ENCODE measurements at regions not wholly inside any gene's neighbourhood (a gene's known extent, or its start where the extent isn't known, plus 50 kb on each side); places are given as distances from the start of the nearest gene placed in this dataset.

DNA sequence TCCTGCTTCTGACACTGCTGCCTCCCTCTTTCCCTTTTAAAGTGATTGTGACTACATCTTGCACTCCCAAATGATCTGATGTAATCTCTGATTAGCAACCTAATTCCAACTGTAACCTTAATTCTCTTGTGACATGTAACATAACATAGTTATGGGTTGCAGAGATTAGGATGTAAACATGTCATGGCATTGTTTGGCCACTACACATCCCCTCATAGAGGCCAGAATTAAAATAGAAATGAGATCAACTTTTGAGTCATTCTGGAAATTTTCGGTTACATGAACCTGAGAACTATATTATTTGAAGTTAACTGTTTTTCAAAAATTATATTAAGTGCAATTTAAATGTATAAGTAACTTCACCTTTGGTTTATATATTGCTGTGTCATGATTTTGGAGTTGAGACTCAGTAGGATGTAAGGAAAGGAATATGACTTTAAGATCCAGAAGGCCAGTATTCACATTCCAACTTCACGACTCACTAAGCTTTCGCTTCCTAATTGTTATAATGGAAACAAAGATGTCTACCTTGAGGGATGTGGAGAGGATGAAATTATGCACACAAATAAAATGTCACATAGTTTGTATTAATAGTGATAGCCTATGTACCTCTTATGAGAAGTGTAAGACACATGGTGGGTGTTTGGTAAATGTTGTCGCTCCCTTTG lies 611.9 kb upstream of the MAP3K7 start:
- H3K79me1 ChIP-seq (ENCODE audit: low read depth, low read length) = no peaks in the 10 kb centered on the region
- no peak overlapping the region for H3K56ac ChIP-seq (replicated peaks; ENCODE audit: insufficient read length, low read depth, low read length)
- 77% methylated on average over 4 of the region's 4 CpGs; no CpG with 5 or more reads in 1 of the 2 experiments for WGBS, 2 experiments (ENCODE audit: extremely low coverage in 1 of 2, insufficient coverage in 1 of 2, insufficient read length in 1 of 2, insufficient replicate concordance in 2 of 2, low coverage in 1 of 2, low lambda C conversion rate in 2 of 2, missing lambda C conversion rate in 1 of 2)
- no peak for DNase-seq (ENCODE audit: low read depth in 1 of 2, low spot score in 2 of 2)
- H2AFZ ChIP-seq (ENCODE audit: low read length) = no peak overlapping the region
- no peak overlapping the region for H3K23ac ChIP-seq (ENCODE audit: insufficient read length)
- no peak overlapping the region for H2BK20ac ChIP-seq (ENCODE audit: low read length)
- H3K23me2 ChIP-seq (ENCODE audit: low read depth, low read length) = no peaks in the 10 kb centered on the region
- H2BK15ac ChIP-seq (ENCODE audit: low read length) = no peak overlapping the region
- no peak overlapping the region for H3K4ac ChIP-seq (replicated peaks; ENCODE audit: insufficient read length, low read depth, low read length)
- no peak overlapping the region for H3K27ac ChIP-seq (ENCODE audit: low read depth, low read length)
- no peak overlapping the region for H3K14ac ChIP-seq (ENCODE audit: insufficient read length)
- no peak overlapping the region for H4K5ac ChIP-seq (ENCODE audit: insufficient read length, low read depth, low read length)
- no peaks in the 10 kb centered on the region for H3K36me3 ChIP-seq (ENCODE audit: control insufficient read depth in 2 of 4, insufficient read depth in 4 of 4, low read length in 3 of 4)
- no peaks in the 10 kb centered on the region for H3K27me3 ChIP-seq (replicated peaks in 1 of 4; ENCODE audit: control insufficient read depth in 3 of 4, extremely low read depth in 1 of 4, insufficient read depth in 3 of 4, low read length in 3 of 4)
- no peak overlapping the region for H2BK5ac ChIP-seq (ENCODE audit: low read depth, low read length)
- H4K91ac ChIP-seq (replicated peaks; ENCODE audit: insufficient read length, low read length) = no peak overlapping the region
- H2AK5ac ChIP-seq (ENCODE audit: low read depth, low read length) = no peak overlapping the region
- H3K9me3 ChIP-seq (ENCODE audit: insufficient read depth in 2 of 2, low read depth in 1 of 2, low read length in 1 of 2) = no peaks in the 10 kb centered on the region
- no peak overlapping the region for H3K4me3 ChIP-seq (ENCODE audit: extremely low read depth in 1 of 4, insufficient read depth in 2 of 4, low read depth in 3 of 4, low read length in 4 of 4)
- ChIA-PET CTCF (ENCODE audit: partially characterized antibody) (interaction anchor here (1.4 kb wide), 1 partner anchor 78 kb away, joined by 3 read pairs; no protein-coding TSS in a partner anchor), POLR2A (ENCODE audit: partially characterized antibody) (no interaction called here)
- TF ChIP-seq EP300 (IDR thresholded peaks at IDR 0.05; ENCODE audit: borderline replicate concordance in 1 of 2, low read depth in 2 of 2, low read length in 2 of 2) (no peak), KDM1A (IDR thresholded peaks at IDR 0.05; ENCODE audit: borderline replicate concordance, low read length) (no peak)
- TF ChIP-seq, protein P1, sequence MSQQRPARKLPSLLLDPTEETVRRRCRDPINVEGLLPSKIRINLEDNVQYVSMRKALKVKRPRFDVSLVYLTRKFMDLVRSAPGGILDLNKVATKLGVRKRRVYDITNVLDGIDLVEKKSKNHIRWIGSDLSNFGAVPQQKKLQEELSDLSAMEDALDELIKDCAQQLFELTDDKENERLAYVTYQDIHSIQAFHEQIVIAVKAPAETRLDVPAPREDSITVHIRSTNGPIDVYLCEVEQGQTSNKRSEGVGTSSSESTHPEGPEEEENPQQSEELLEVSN (IDR thresholded peaks at IDR 0.05) = no peak
- no peaks in the 10 kb centered on the region for H3K79me2 ChIP-seq (ENCODE audit: control insufficient read depth in 1 of 2, insufficient read depth in 2 of 2, low read length in 2 of 2)
- no peak overlapping the region for H2BK12ac ChIP-seq (ENCODE audit: low read depth, low read length)
- no peak for FAIRE-seq
- H3K18ac ChIP-seq (ENCODE audit: extremely low read depth, low read length) = no peak overlapping the region
- no peak overlapping the region for H2BK120ac ChIP-seq (replicated peaks; ENCODE audit: low read depth, low read length)
- no peak overlapping the region for H3K4me2 ChIP-seq (ENCODE audit: insufficient read depth in 1 of 2, low read depth in 2 of 2, low read length in 2 of 2)
- no peak overlapping the region for H3K9ac ChIP-seq (replicated peaks in 1 of 4; ENCODE audit: extremely low read depth in 1 of 4, low read depth in 3 of 4, low read length in 3 of 4)
- H4K8ac ChIP-seq (ENCODE audit: extremely low read depth, insufficient read depth, low read length) = no peak overlapping the region
- no peaks in the 10 kb centered on the region for H3K4me1 ChIP-seq (replicated peaks in 1 of 4; ENCODE audit: control insufficient read depth in 3 of 4, insufficient read depth in 4 of 4, low read length in 3 of 4)
- no peaks in the 10 kb centered on the region for H4K20me1 ChIP-seq (replicated peaks in 1 of 2; ENCODE audit: control insufficient read depth in 1 of 2, insufficient read depth in 2 of 2, low read length in 2 of 2)

Data from H1 (cell line).